Endothelial cell (in vitro differentiated cells): ENCODE measurements at regions not wholly inside any gene's neighbourhood (a gene's known extent, or its start where the extent isn't known, plus 50 kb on each side); places are given as distances from the start of the nearest gene placed in this dataset.

Experiments used
- DNase-seq: peaks from one replicate; pipeline ENCODE4 v3.0.0; 2021; ENCODE audit warnings: low spot score
- H3K27ac Mint-ChIP-seq: one replicate; pipeline ENCODE4 v1.8.0; 2021; ENCODE audit warnings: mixed read lengths, inconsistent platforms; ENCODE audit not compliant: unreplicated experiment
- H3K27me3 Mint-ChIP-seq: one replicate; pipeline ENCODE4 v1.8.0; 2021; ENCODE audit warnings: mild to moderate bottlenecking, moderate library complexity, mixed read lengths, inconsistent platforms; ENCODE audit not compliant: unreplicated experiment
- H3K36me3 Mint-ChIP-seq: one replicate; pipeline ENCODE4 v1.8.0; 2021; ENCODE audit warnings: mild to moderate bottlenecking, low read depth, mixed read lengths, inconsistent platforms; ENCODE audit not compliant: unreplicated experiment
- H3K4me1 Mint-ChIP-seq: one replicate; pipeline ENCODE4 v1.8.0; 2021; ENCODE audit warnings: mild to moderate bottlenecking, mixed read lengths, inconsistent platforms; ENCODE audit not compliant: unreplicated experiment
- H3K4me3 Mint-ChIP-seq: one replicate; pipeline ENCODE4 v1.8.0; 2021; ENCODE audit warnings: mild to moderate bottlenecking, mixed read lengths, inconsistent platforms; ENCODE audit not compliant: unreplicated experiment
- H3K9me3 Mint-ChIP-seq: one replicate; pipeline ENCODE4 v1.8.0; 2021; ENCODE audit warnings: mixed read lengths, inconsistent platforms; ENCODE audit not compliant: unreplicated experiment
- TF ChIP-seq, protein P1 (sequence below): fragments of 200-600 bp; sonication (generic); IDR thresholded peaks from one replicate; pipeline ENCODE4 v1.5.0; 2021; ENCODE audit warnings: antibody characterized with exemption; ENCODE audit not compliant: unreplicated experiment

DNA sequence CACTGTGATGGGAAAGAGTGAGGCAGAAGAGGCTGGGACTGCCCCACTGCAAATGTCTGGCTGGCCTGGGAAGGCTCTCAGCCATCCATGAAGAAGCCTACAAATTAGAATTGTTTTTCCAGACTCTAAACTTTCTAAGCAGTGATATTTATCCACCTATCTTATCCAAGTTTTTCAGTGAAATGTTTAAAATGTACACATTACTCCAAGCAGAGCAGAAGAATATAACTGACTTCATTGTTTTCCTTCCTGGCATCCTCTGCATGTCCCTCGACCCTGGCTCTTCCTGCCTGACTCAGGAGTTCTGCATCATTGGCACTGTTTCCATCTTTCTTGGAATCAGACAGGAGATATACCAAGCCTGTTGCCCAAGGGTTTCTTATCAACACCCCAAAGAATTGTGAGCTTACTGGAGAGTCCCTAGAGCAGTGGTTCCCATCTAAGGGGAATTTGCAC, 401.5 kb upstream of the PROK2 start:
- TF ChIP-seq, protein P1, sequence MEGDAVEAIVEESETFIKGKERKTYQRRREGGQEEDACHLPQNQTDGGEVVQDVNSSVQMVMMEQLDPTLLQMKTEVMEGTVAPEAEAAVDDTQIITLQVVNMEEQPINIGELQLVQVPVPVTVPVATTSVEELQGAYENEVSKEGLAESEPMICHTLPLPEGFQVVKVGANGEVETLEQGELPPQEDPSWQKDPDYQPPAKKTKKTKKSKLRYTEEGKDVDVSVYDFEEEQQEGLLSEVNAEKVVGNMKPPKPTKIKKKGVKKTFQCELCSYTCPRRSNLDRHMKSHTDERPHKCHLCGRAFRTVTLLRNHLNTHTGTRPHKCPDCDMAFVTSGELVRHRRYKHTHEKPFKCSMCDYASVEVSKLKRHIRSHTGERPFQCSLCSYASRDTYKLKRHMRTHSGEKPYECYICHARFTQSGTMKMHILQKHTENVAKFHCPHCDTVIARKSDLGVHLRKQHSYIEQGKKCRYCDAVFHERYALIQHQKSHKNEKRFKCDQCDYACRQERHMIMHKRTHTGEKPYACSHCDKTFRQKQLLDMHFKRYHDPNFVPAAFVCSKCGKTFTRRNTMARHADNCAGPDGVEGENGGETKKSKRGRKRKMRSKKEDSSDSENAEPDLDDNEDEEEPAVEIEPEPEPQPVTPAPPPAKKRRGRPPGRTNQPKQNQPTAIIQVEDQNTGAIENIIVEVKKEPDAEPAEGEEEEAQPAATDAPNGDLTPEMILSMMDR: no peak
- peaks cover 14% of the 10 kb centered on the region for H3K4me1 Mint-ChIP-seq

DNA sequence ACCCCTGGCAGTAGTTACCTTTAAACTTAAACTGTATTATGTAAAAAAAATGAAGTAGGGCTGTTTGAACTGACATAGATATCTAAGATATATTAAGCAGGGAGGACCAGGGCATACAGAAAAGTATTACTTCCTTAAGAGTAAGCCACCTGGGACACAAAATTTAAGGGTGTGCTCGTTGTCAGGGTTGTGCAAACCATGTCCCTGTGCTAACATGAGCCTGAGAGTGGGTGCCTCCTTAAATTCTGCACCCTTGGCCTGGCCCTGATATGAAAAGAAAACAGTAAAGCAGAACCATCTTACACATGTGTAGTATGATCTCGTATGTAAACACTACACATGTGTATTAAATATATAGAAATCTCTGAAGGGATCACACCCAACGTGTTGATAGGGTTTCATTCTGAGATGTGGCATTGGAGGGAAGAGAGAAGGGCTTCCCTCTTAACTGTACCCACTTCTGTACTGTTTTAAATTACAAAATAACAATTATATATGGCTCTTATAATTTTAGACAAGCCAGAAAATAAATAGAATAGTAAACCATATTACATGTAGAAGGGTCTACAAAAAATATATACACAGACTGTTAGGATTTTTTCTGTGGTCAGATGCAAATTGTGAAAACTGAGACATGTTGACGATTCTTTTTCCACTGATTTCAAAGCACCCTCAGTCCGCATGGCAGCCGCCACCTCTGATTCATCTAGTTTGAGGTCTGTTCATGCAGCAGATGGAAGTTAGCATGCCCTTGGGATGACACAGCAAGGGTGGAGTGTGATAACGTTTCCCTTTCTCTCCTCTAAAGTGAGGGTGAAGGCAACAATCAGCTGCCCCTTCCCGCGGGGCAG, 400.8 kb upstream of the PROK2 start:
- Mint-ChIP-seq H3K36me3 (no peaks in the 10 kb centered on the region), H3K27me3 (peaks cover 3% of the 10 kb centered on the region), H3K4me3 (no peak overlapping the region), H3K27ac (no peak overlapping the region), H3K4me1 (peaks cover 14% of the 10 kb centered on the region), H3K9me3 (no peaks in the 10 kb centered on the region)
- DNase-seq: no peak
- TF ChIP-seq, protein P1: no peak

More for the DNA sequence above, 401.5 kb upstream of the PROK2 start:
- H3K27ac Mint-ChIP-seq: no peak overlapping the region
- H3K9me3 Mint-ChIP-seq: no peaks in the 10 kb centered on the region
- no peaks in the 10 kb centered on the region for H3K36me3 Mint-ChIP-seq
- no peak overlapping the region for H3K4me3 Mint-ChIP-seq
- DNase-seq: no peak
- peaks cover 3% of the 10 kb centered on the region for H3K27me3 Mint-ChIP-seq

- TF ChIP-seq, protein P1: no peak
These were observed 398.5 kb upstream of the PROK2 start for GRCh38 chr3:72183489-72183888.

DNA sequence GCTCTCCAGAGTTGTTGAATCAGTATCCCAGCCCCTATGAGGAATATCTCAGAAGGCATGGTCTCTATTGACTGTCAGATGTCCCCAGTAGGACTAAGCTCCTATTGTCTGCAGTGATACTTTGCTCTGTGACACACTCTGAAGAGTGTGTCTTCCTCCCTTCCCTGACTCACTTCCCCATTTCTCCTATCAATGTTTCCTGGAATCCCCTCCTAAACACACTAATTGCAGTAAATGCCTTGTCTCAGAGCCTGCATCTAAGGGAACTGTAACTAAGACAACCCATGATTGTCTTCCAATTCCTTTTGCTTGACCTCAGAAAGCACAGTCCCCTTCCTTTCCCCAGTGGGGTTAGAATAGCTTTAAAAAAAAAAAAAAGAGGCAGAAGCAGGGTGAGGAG, 397.3 kb upstream of the PROK2 start:
- no peaks in the 10 kb centered on the region for H3K9me3 Mint-ChIP-seq
- H3K36me3 Mint-ChIP-seq: no peaks in the 10 kb centered on the region
- no peak overlapping the region for H3K27ac Mint-ChIP-seq

More at GRCh38 chr3:72183489-72183888, 398.5 kb upstream of the PROK2 start:
- peaks cover 18% of the 10 kb centered on the region for H3K4me1 Mint-ChIP-seq
- no peak overlapping the region for H3K27ac Mint-ChIP-seq
- H3K27me3 Mint-ChIP-seq: peaks cover 3% of the 10 kb centered on the region
- no peaks in the 10 kb centered on the region for H3K9me3 Mint-ChIP-seq
- no peak overlapping the region for H3K4me3 Mint-ChIP-seq
- DNase-seq: no peak
- H3K36me3 Mint-ChIP-seq: no peaks in the 10 kb centered on the region

More for the DNA sequence above, 397.3 kb upstream of the PROK2 start:
- no peak overlapping the region for H3K4me3 Mint-ChIP-seq
- TF ChIP-seq, protein P1: no peak
- DNase-seq: no peak
- peaks cover 18% of the 10 kb centered on the region for H3K4me1 Mint-ChIP-seq
- H3K27me3 Mint-ChIP-seq: peaks cover 3% of the 10 kb centered on the region
